ENCODE measurements at regions not wholly inside any gene's neighbourhood (a gene's known extent, or its start where the extent isn't known, plus 50 kb on each side); places are given as distances from the start of the nearest gene placed in this dataset.

DNA sequence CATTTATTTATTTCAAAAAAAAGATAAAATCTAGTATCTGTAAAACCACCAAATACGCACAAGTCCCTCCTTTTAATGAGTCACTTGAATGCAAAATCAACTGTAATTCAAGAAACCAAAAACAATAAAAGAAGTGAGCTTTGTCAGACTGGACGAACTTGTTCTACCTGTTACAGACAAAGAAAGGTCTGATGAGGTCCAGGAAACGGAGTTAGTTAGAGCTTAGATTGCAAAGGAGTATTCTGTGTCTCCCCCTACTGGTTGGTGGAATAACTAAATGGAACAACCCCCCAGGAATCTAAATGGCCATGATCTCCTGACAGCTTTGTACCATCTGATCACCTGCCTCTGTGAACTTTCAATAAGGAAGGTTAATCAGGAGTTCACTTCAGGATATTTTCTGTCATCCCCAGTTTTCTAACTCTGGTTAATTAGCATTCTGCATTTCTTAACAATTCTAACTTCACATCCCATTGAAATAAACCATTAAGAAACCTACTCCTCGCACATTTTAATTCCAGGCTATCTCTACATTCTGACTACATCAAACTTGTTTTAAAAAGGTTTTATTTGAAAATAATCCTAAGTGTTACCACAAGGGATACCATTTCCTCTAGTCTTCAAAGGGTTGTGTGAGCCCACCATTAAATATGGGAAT lies 333.0 kb upstream of the SATB1 start:
- TF ChIP-seq CEBPB (IDR thresholded peaks at IDR 0.05) (peak; percentile 47; the same call in 1 of the 2 replicates), ZBTB7A (IDR thresholded peaks at IDR 0.05; ENCODE audit: low read depth) (no peak), NFIC (IDR thresholded peaks at IDR 0.05) (peak; percentile 71), EP300 (IDR thresholded peaks at IDR 0.05; ENCODE audit: borderline replicate concordance) (peak; percentile 77; the same call in 1 of the 2 replicates), TCF12 (IDR thresholded peaks at IDR 0.05; ENCODE audit: low read depth) (peak; percentile 80), FOXM1 (IDR thresholded peaks at IDR 0.05; ENCODE audit: borderline replicate concordance, low read depth) (peak; percentile 60; the same call in 1 of the 2 replicates), RAD21 (IDR thresholded peaks at IDR 0.05; ENCODE audit: low read depth) (peak; percentile 91), TEAD4 (IDR thresholded peaks at IDR 0.05) (peak; percentile 47; the same call in 1 of the 2 replicates)
- TF ChIP-seq, protein P1, sequence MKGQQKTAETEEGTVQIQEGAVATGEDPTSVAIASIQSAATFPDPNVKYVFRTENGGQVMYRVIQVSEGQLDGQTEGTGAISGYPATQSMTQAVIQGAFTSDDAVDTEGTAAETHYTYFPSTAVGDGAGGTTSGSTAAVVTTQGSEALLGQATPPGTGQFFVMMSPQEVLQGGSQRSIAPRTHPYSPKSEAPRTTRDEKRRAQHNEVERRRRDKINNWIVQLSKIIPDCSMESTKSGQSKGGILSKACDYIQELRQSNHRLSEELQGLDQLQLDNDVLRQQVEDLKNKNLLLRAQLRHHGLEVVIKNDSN (IDR thresholded peaks at IDR 0.05): no peak
- TF ChIP-seq, protein P2, sequence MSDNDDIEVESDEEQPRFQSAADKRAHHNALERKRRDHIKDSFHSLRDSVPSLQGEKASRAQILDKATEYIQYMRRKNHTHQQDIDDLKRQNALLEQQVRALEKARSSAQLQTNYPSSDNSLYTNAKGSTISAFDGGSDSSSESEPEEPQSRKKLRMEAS (IDR thresholded peaks at IDR 0.05): peak; percentile 31; the same call in 1 of the 2 replicates

- TF ChIP-seq EP300 (IDR thresholded peaks at IDR 0.05; ENCODE audit: borderline replicate concordance): no peak
- no peak for TF ChIP-seq NFIC (IDR thresholded peaks at IDR 0.05)
- no peak for TF ChIP-seq TAF1 (IDR thresholded peaks at IDR 0.05; ENCODE audit: low read depth)
- TF ChIP-seq CREB1 (IDR thresholded peaks at IDR 0.05; ENCODE audit: low read depth): no peak
- no peak for TF ChIP-seq YY1 (IDR thresholded peaks at IDR 0.05; ENCODE audit: low read depth)
- TF ChIP-seq EGR1 (IDR thresholded peaks at IDR 0.05): no peak
- TF ChIP-seq FOXM1 (IDR thresholded peaks at IDR 0.05; ENCODE audit: borderline replicate concordance, low read depth): no peak
- no peak for TF ChIP-seq CEBPB (IDR thresholded peaks at IDR 0.05)
Measured at GRCh38 chr3:18757476-18757875, 332.3 kb upstream of the SATB1 start.

GRCh38 chr3:18752273-18752934 lies 327.3 kb upstream of the SATB1 start:
- TF ChIP-seq EGR1 (IDR thresholded peaks at IDR 0.05): no peak
- TF ChIP-seq RAD21 (IDR thresholded peaks at IDR 0.05; ENCODE audit: low read depth): no peak
- TF ChIP-seq TEAD4 (IDR thresholded peaks at IDR 0.05): no peak
- TF ChIP-seq REST (IDR thresholded peaks at IDR 0.05; ENCODE audit: low read depth): no peak
- no peak for TF ChIP-seq FOXM1 (IDR thresholded peaks at IDR 0.05; ENCODE audit: borderline replicate concordance, low read depth)
- TF ChIP-seq EP300 (IDR thresholded peaks at IDR 0.05; ENCODE audit: borderline replicate concordance): no peak
- no peak for TF ChIP-seq TAF1 (IDR thresholded peaks at IDR 0.05; ENCODE audit: low read depth)
- TF ChIP-seq, protein P1 (IDR thresholded peaks at IDR 0.05): no peak
- no peak for TF ChIP-seq CREB1 (IDR thresholded peaks at IDR 0.05; ENCODE audit: low read depth)
- no peak for TF ChIP-seq CEBPB (IDR thresholded peaks at IDR 0.05)
- no peak for TF ChIP-seq TCF12 (IDR thresholded peaks at IDR 0.05; ENCODE audit: low read depth)
- TF ChIP-seq NFIC (IDR thresholded peaks at IDR 0.05): no peak

- TF ChIP-seq EGR1 (IDR thresholded peaks at IDR 0.05) (no peak), NFIC (IDR thresholded peaks at IDR 0.05) (peak; percentile 80), REST (IDR thresholded peaks at IDR 0.05; ENCODE audit: low read depth) (no peak)
Measured at GRCh38 chr3:18751514-18751913, 326.4 kb upstream of the SATB1 start.

DNA sequence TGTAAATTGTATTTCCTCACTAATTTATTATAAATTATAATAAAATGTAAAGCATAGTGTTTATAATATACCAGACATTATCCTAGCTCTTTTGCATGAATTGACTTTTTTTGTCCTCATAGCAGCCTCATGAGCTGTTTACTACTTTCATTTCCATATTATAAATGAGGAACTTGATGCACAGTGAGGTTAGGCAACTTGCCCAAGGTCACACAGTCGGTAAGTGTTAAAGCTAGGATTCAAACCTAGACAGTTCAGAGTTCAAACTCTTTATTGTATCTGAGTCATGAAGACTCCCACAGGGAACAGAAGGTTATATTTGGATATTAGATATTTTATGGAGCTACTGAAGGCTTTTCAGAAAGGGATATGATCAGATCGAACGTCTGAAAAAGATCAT lies 322.2 kb upstream of the SATB1 start:
- no peak for TF ChIP-seq TEAD4 (IDR thresholded peaks at IDR 0.05)
- TF ChIP-seq CEBPB (IDR thresholded peaks at IDR 0.05): no peak
- TF ChIP-seq, protein P2 (IDR thresholded peaks at IDR 0.05): no peak
- TF ChIP-seq NFIC (IDR thresholded peaks at IDR 0.05): no peak
- no peak for TF ChIP-seq FOXM1 (IDR thresholded peaks at IDR 0.05; ENCODE audit: borderline replicate concordance, low read depth)
- no peak for TF ChIP-seq RAD21 (IDR thresholded peaks at IDR 0.05; ENCODE audit: low read depth)
- TF ChIP-seq, protein P1 (IDR thresholded peaks at IDR 0.05): no peak
- no peak for TF ChIP-seq REST (IDR thresholded peaks at IDR 0.05; ENCODE audit: low read depth)
- no peak for TF ChIP-seq ZBTB7A (IDR thresholded peaks at IDR 0.05; ENCODE audit: low read depth)
- no peak for TF ChIP-seq TAF1 (IDR thresholded peaks at IDR 0.05; ENCODE audit: low read depth)
- TF ChIP-seq EGR1 (IDR thresholded peaks at IDR 0.05): no peak

All from Ishikawa (cell line).